HCT116 (cell line): ENCODE measurements at regions not wholly inside any gene's neighbourhood (a gene's known extent, or its start where the extent isn't known, plus 50 kb on each side); places are given as distances from the start of the nearest gene placed in this dataset.

Experiments used
- ATAC-seq: fragments of 200-7000 bp; cut with Tn5 transposase; 2 replicates; pipeline ENCODE4 v1.9.1; 2020; ENCODE audit warnings: mild to moderate bottlenecking, moderate library complexity
- BruUV-seq: library from RNA; stranded (reverse); fragments of 400-500 nt; replicated peaks from 2 replicates; lab custom pipeline; 2021; lab: Mats Ljungman, UMichigan
- CTCF ChIA-PET: fragments of 300-600 bp; sonication (Branson Sonifier 250); formaldehyde crosslinking; loops from one replicate; lab custom pipeline; 2021; ENCODE audit warnings: antibody characterized with exemption; lab: Charles Lee
- POLR2A ChIA-PET: fragments of 300-600, 350-600 bp; sonication (Branson Sonifier 250); formaldehyde crosslinking; loops from one replicate; lab custom pipeline; 2021; ENCODE audit warnings: antibody characterized with exemption; lab: Charles Lee
- RAD21 ChIA-PET, 2 experiments: fragments of 300-600 bp; sonication (Branson Sonifier 250); formaldehyde crosslinking; loops; one replicate each; lab custom pipeline; 2023; ENCODE audit warnings: low total read pairs in 2 of 2; ENCODE audit not compliant: uncharacterized antibody in 2 of 2, unreplicated experiment in 2 of 2, low non-redundant PET in 1 of 2; lab: Charles Lee
- DNase-seq: peaks from one replicate; pipeline ENCODE4 v3.0.0-alpha.2; 2010; ENCODE audit warnings: low read depth, low spot score
- H2AFZ ChIP-seq: fragments of 200-600 bp; shearing (Covaris generic), sonication (generic); 2 replicates; pipeline ENCODE4 v1.6.1; 2017; ENCODE audit warnings: low read depth, mixed run types, mixed read lengths, antibody characterized with exemption, low read length; ENCODE audit not compliant: poor library complexity, severe bottlenecking
- H3K27ac ChIP-seq: 2 replicates; pipeline ENCODE4 v1.5.1; 2012; ENCODE audit warnings: low read depth, low read length
- H3K27me3 ChIP-seq: fragments of 200-600 bp; sonication (generic); 2 replicates; pipeline ENCODE4 v1.6.1; 2016; ENCODE audit warnings: mixed run types, low read length, mixed read lengths; ENCODE audit not compliant: insufficient read depth
- H3K36me3 ChIP-seq, 2 experiments: fragments of 200-500 bp in 1 of 2; fragments of 200-600 bp in 1 of 2; sonication (Bioruptor generic) in 1 of 2; sonication (generic) in 1 of 2; 2 replicates each; pipeline versions ENCODE4 v1.5.1 to v1.6.1; 2014 to 2016; ENCODE audit warnings: low read length in 2 of 2, inconsistent platforms in 1 of 2, mixed read lengths in 1 of 2, mixed run types in 1 of 2; ENCODE audit not compliant: insufficient read depth in 2 of 2, control insufficient read depth in 1 of 2
- H3K4me1 ChIP-seq, 2 experiments: fragments of 200-600 bp in 1 of 2; sonication (generic) in 1 of 2; 2 replicates each; pipeline versions ENCODE4 v1.5.1 to v1.6.1; 2012 to 2017; ENCODE audit warnings: low read length in 2 of 2, inconsistent platforms in 1 of 2, mild to moderate bottlenecking in 1 of 2, mixed read lengths in 1 of 2, mixed run types in 1 of 2, moderate library complexity in 1 of 2; ENCODE audit not compliant: insufficient read depth in 2 of 2, control insufficient read depth in 1 of 2
- H3K4me2 ChIP-seq: fragments of 200-600 bp; sonication (generic); 2 replicates; pipeline ENCODE4 v1.6.1; 2017; ENCODE audit warnings: mixed run types, low read length, mixed read lengths
- H3K4me3 ChIP-seq, 2 experiments: fragments of 200-600 bp in 1 of 2; sonication (generic) in 1 of 2; replicated peaks in 1 of 2; 2 replicates each; pipeline ENCODE4 v1.5.1; 2011 to 2016; ENCODE audit warnings: low read length in 2 of 2, control low read depth in 1 of 2, low read depth in 1 of 2, mild to moderate bottlenecking in 1 of 2, mixed read lengths in 1 of 2, mixed run types in 1 of 2
- H3K79me2 ChIP-seq: fragments of 200-600 bp; sonication (generic); 2 replicates; pipeline ENCODE4 v1.6.1; 2017; ENCODE audit warnings: mild to moderate bottlenecking, mixed run types, low read length, moderate library complexity, mixed read lengths; ENCODE audit not compliant: insufficient read depth
- H3K9ac ChIP-seq: fragments of 200-600 bp; sonication (generic); 2 replicates; pipeline ENCODE4 v1.6.1; 2016; ENCODE audit warnings: low read length, mixed read lengths
- H3K9me2 ChIP-seq: fragments of 200-600 bp; sonication (generic), shearing (Covaris generic); 2 replicates; pipeline ENCODE4 v1.6.1; 2017; ENCODE audit warnings: mixed run types, mild to moderate bottlenecking, moderate library complexity; ENCODE audit not compliant: insufficient read depth
- H3K9me3 ChIP-seq, 2 experiments: fragments of 200-500 bp in 1 of 2; fragments of 200-600 bp in 1 of 2; sonication (Bioruptor generic) in 1 of 2; sonication (generic) in 1 of 2; 2 replicates each; pipeline ENCODE4 v1.6.1; 2014 to 2017; ENCODE audit warnings: low read length in 2 of 2, mixed read lengths in 2 of 2, inconsistent platforms in 1 of 2, low read depth in 1 of 2, mild to moderate bottlenecking in 1 of 2, mixed run types in 1 of 2, moderate library complexity in 1 of 2; ENCODE audit not compliant: control insufficient read depth in 1 of 2, insufficient read depth in 1 of 2
- H4K20me1 ChIP-seq: fragments of 200-600 bp; sonication (generic), shearing (Covaris generic); 2 replicates; pipeline ENCODE4 v1.6.1; 2017; ENCODE audit warnings: mixed run types, mild to moderate bottlenecking, moderate library complexity; ENCODE audit not compliant: insufficient read depth
- CBX3 ChIP-seq: IDR thresholded peaks from 2 replicates; pipeline ENCODE4 v1.6.1; 2012; ENCODE audit warnings: low read depth
- ELF1 ChIP-seq: IDR thresholded peaks from 2 replicates; pipeline ENCODE4 v1.6.1; 2012; ENCODE audit warnings: low read depth, borderline replicate concordance
- EZH2 ChIP-seq: fragments of 200-600 bp; sonication (generic); IDR thresholded peaks from 2 replicates; pipeline ENCODE4 v1.6.1; 2017; ENCODE audit warnings: antibody characterized with exemption, mixed run types
- FOSL1 ChIP-seq: IDR thresholded peaks from 2 replicates; pipeline ENCODE4 v1.6.1; 2012; ENCODE audit warnings: low read depth
- MAX ChIP-seq: IDR thresholded peaks from 2 replicates; pipeline ENCODE4 v1.6.1; 2012
- POLR2A ChIP-seq: IDR thresholded peaks from 2 replicates; pipeline ENCODE4 v1.7.0; 2011; ENCODE audit warnings: borderline replicate concordance; ENCODE audit not compliant: insufficient read depth, insufficient read length; ENCODE audit errors: extremely low read depth
- POLR2AphosphoS5 ChIP-seq: IDR thresholded peaks from 2 replicates; pipeline ENCODE4 v1.6.1; 2011; ENCODE audit warnings: mild to moderate bottlenecking, low read depth, low read length, moderate library complexity
- RAD21 ChIP-seq: IDR thresholded peaks from 2 replicates; pipeline ENCODE4 v1.6.1; 2012; ENCODE audit warnings: low read depth, mild to moderate bottlenecking
- SIN3A ChIP-seq: IDR thresholded peaks from 2 replicates; pipeline ENCODE4 v1.6.1; 2012; ENCODE audit warnings: low read depth
- SP1 ChIP-seq: IDR thresholded peaks from 2 replicates; pipeline ENCODE4 v1.6.1; 2012; ENCODE audit warnings: low read depth
- SRF ChIP-seq: IDR thresholded peaks from 2 replicates; pipeline ENCODE4 v1.6.1; 2012; ENCODE audit warnings: low read depth
- TCF7L2 ChIP-seq: IDR thresholded peaks from 2 replicates; pipeline ENCODE4 v1.7.0; 2011; ENCODE audit warnings: borderline replicate concordance, inconsistent platforms; ENCODE audit not compliant: insufficient read depth, insufficient read length; ENCODE audit errors: extremely low read depth
- YY1 ChIP-seq: IDR thresholded peaks from 2 replicates; pipeline ENCODE4 v1.6.1; 2011; ENCODE audit warnings: low read length, low read depth, moderate library complexity, mild to moderate bottlenecking; ENCODE audit not compliant: insufficient replicate concordance; ENCODE audit errors: extremely low read depth
- ZFX ChIP-seq: fragments of 450-650 bp; IDR thresholded peaks from 2 replicates; pipeline ENCODE4 v1.6.1; 2017
- ZNF274 ChIP-seq: fragments of 200-500 bp; sonication (Bioruptor generic); IDR thresholded peaks from 2 replicates; pipeline ENCODE4 v1.6.1; 2014; ENCODE audit warnings: mild to moderate bottlenecking, low read depth, low read length, inconsistent platforms
- intact Hi-C: fragments of 100-400 bp; cut with micrococcal nuclease; formaldehyde crosslinking; loops from 2 replicates; pipeline ENCODE4 v1.10.0; 2022
- TF ChIP-seq, protein P1 (sequence below): IDR thresholded peaks from 2 replicates; pipeline ENCODE4 v1.6.1; 2011; ENCODE audit warnings: mild to moderate bottlenecking, low read length, moderate library complexity; ENCODE audit not compliant: insufficient replicate concordance; ENCODE audit errors: extremely low read depth
- TF ChIP-seq, protein P2 (sequence below), 3 experiments: fragments of 200-600 bp in 1 of 3; sonication (generic) in 1 of 3; IDR thresholded peaks in 2 of 3; conservative IDR thresholded peaks in 1 of 3; 2 replicates each; pipeline ENCODE4 v1.5.1; 2012 to 2017; ENCODE audit warnings: low read depth in 2 of 3, low read length in 2 of 3, antibody characterized with exemption in 1 of 3, borderline replicate concordance in 1 of 3, control low read depth in 1 of 3, mild to moderate bottlenecking in 1 of 3, mixed read lengths in 1 of 3, mixed run types in 1 of 3, moderate library complexity in 1 of 3; ENCODE audit not compliant: insufficient read depth in 1 of 3

DNA sequence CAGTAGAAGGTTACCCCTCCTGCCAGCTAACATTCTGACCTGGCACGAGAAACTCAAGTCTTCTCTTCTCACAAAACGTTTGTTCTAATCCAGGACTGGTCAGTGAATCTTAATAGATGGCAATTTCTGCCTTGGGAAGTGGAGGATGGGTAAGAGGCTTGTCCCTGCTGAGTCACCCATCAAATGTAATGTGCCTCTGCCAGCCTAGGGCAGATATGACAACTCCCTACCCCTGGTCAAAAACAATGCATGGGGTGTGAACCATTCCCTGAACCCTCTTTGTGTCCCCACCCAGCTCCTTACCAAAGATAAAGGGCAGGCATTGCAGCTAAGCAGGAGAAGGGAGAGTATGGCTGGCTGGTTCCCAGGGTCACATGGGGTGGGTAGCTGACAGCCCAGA is 1052.9 kb downstream of the GALC start:
- H3K9me3 ChIP-seq = peaks cover 8 to 42% of the 10 kb centered on the region in 2 experiments; a peak in 3 of 4 replicates
- H2AFZ ChIP-seq = no peak overlapping the region
- no peaks in the 10 kb centered on the region for H3K79me2 ChIP-seq
- TF ChIP-seq YY1 = no peak
- TF ChIP-seq RAD21 = no peak
- TF ChIP-seq SIN3A = no peak
- TF ChIP-seq, protein P1, sequence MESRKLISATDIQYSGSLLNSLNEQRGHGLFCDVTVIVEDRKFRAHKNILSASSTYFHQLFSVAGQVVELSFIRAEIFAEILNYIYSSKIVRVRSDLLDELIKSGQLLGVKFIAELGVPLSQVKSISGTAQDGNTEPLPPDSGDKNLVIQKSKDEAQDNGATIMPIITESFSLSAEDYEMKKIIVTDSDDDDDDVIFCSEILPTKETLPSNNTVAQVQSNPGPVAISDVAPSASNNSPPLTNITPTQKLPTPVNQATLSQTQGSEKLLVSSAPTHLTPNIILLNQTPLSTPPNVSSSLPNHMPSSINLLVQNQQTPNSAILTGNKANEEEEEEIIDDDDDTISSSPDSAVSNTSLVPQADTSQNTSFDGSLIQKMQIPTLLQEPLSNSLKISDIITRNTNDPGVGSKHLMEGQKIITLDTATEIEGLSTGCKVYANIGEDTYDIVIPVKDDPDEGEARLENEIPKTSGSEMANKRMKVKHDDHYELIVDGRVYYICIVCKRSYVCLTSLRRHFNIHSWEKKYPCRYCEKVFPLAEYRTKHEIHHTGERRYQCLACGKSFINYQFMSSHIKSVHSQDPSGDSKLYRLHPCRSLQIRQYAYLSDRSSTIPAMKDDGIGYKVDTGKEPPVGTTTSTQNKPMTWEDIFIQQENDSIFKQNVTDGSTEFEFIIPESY = no peak
- TF ChIP-seq ZFX = no peak
- TF ChIP-seq ZNF274 = no peak
- no peak for TF ChIP-seq POLR2A
- TF ChIP-seq SP1 = no peak
- no peak for TF ChIP-seq TCF7L2
- no peak for TF ChIP-seq CBX3
- TF ChIP-seq EZH2 = no peak
- no peak for TF ChIP-seq MAX
- TF ChIP-seq SRF = no peak
- no peak for TF ChIP-seq FOSL1
- TF ChIP-seq, protein P2, sequence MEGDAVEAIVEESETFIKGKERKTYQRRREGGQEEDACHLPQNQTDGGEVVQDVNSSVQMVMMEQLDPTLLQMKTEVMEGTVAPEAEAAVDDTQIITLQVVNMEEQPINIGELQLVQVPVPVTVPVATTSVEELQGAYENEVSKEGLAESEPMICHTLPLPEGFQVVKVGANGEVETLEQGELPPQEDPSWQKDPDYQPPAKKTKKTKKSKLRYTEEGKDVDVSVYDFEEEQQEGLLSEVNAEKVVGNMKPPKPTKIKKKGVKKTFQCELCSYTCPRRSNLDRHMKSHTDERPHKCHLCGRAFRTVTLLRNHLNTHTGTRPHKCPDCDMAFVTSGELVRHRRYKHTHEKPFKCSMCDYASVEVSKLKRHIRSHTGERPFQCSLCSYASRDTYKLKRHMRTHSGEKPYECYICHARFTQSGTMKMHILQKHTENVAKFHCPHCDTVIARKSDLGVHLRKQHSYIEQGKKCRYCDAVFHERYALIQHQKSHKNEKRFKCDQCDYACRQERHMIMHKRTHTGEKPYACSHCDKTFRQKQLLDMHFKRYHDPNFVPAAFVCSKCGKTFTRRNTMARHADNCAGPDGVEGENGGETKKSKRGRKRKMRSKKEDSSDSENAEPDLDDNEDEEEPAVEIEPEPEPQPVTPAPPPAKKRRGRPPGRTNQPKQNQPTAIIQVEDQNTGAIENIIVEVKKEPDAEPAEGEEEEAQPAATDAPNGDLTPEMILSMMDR (IDR thresholded peaks at IDR 0.05 in 2 of 3, conservative IDR thresholded peaks at IDR 0.05 in 1 of 3; ENCODE audit: borderline replicate concordance in 1 of 3, insufficient read depth in 1 of 3, low read depth in 2 of 3, low read length in 2 of 3) = no peak
- no peak for TF ChIP-seq POLR2AphosphoS5
- TF ChIP-seq ELF1 = no peak
- H3K9me2 ChIP-seq = no peaks in the 10 kb centered on the region
- no TSS peak for BruUV-seq
- ChIA-PET CTCF (no interaction called here), RAD21 (no interaction called here), POLR2A (no interaction called here)
- no peak overlapping the region for H3K4me2 ChIP-seq
- H3K4me1 ChIP-seq = no peaks in the 10 kb centered on the region
- H3K4me3 ChIP-seq = no peak overlapping the region
- H4K20me1 ChIP-seq = no peaks in the 10 kb centered on the region
- intact Hi-C loops = no loop called here
- no peak for ATAC-seq
- H3K9ac ChIP-seq = no peak overlapping the region
- H3K27me3 ChIP-seq = no peaks in the 10 kb centered on the region
- no peaks in the 10 kb centered on the region for H3K36me3 ChIP-seq
- DNase-seq = no peak
- H3K27ac ChIP-seq = no peak overlapping the region
